ENCODE measurements at regions not wholly inside any gene's neighbourhood (a gene's known extent, or its start where the extent isn't known, plus 50 kb on each side); places are given as distances from the start of the nearest gene placed in this dataset.
A peak's percentile ranks its signal among the peaks of the same experiment; 100 is the strongest.
"Not testable (repeated sequence)": the region's sequence is repeated elsewhere in the genome, so short reads cannot be mapped to it uniquely, and the experiment has no call there.

DNA sequence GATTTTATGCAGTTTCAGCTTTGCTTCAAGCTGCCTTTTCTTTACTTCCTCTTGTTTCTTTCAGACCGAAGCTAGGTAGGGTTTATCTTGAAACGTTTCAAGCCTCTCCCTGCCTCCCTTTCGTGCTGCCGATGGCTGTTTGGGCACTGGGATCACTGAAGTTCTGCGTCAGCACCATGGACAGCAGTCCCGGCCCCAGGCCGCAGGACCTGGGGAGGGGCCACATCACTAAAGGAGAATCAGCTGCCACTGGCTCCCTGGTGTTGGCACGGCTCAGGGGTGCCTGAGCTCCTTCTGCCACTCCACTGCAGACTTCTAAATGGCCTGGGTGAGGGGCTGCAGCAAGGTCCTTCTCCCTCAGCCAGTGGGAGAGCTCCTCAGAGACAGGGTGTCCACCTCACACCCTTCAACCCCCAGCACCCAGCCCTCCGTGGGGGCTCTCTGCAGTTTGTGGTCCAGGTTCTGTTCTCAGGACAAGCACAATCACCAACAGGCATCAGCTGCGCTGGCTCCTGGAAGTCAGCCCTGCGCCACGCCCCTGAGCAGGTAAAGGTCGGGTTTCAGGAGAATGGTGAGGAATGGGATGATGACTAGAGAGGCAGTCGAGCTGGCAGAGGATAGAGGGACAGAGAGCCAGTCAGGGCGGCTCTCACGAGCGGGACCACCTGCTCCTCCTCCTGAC lies 387.2 kb downstream of the TCERG1L start:
- peak; percentile 63 for DNase-seq

- DNase-seq, result no peak
Observed at GRCh38 chr10:130926442-130926841, 385.1 kb downstream of the TCERG1L start.

DNA sequence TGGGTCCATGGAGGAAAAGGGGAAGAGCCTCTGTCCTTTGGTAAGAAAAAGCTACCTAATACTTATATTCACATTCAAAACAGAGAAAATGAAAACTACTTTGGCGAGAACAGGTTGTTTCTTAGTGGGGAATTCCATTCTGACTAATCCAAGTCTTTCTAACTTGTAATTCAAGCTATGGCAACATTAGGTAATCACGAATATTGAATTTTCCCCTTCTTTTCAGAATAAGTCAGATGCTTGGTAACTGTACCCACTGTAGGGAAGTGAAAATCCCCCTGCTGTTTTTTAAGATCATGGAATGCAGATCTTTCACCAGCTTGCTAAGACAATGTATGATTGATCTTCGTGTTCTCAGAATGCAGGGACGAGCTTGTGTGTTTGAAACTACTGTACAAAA lies 384.4 kb downstream of the TCERG1L start:
- DNase-seq, result no peak

DNA sequence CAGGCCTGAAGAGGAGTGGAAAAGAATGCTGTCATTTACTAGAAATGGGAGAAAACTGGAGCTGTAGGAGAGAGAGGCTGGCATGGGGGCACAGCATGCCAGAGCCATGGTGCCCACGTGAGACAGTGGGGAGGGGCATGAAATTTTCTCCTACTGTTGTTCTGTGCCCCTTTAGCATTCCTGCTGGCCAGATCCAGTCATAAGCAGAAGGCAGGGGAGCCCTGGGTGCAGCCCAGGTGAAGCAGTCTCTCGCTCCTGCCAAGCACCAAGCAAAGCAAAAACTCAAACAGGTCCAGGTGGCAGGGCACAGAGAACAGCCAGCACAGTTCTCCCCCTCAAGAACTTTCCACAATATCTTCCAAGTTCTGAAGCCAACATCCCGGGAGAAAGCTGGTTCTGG lies 383.2 kb downstream of the TCERG1L start:
- no peak for DNase-seq

- DNase-seq, result no peak
Observed at GRCh38 chr10:130929422-130930325, 381.8 kb downstream of the TCERG1L start.

DNA sequence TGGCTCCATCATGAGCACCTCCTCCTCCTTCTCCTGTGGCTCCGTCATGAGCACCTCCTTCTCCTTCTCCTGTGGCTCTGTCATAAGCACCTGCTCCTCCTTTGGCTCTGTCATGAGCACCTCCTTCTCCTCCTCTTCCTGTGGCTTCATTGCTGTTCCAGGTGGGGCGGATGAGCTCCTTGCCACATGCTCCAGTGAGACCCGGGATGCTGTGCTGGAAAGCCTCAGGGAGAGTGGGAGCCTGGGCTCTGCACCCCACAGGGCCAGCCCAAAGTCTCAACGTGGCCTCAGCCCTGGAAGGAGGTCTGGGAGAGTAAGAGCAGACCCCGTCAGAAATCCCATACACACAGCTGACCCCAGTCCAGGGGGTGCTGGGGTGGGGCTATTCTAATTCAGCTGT lies 380.7 kb downstream of the TCERG1L start:
- no peak for DNase-seq

GRCh38 chr10:130931256-130931655 lies 380.3 kb downstream of the TCERG1L start:
- DNase-seq, result no peak

DNA sequence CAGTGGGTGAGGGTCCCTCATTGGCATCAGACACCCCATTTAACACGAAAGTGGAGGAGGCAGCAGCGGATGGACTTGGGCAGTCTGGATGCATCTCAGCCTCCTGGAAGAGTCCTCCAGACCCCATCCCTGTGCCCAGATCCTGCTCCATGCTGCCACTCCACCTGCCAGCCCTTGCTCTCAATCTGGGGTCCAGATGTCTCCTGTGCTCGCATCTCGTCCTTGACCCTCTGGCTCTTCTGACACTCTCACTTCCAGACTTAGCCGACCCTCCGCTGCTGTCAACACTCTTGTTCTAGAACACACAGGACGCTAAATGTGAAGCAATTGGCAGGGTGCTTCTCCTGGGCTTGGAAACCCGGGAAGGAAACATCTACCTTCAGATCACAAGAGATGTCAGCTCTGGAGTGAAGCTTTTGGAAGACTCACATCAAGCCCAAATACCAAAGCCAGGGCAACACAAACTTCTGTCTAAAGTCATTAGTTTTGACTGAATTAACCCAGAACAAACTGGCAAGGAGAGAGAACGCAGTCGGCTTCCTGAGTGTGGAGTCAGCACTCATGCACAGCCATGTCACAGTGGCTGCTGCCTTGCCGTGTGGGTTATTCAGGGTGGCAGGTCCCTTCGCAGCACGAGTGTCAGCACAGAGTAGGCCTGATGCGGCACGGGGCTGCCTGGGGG lies 379.1 kb downstream of the TCERG1L start:
- peak; percentile 61 for DNase-seq

GRCh38 chr10:130933008-130933390 lies 378.5 kb downstream of the TCERG1L start:
- no peak for DNase-seq

GRCh38 chr10:130934293-130935127 lies 377.0 kb downstream of the TCERG1L start:
- peak; percentile 64 for DNase-seq

DNA sequence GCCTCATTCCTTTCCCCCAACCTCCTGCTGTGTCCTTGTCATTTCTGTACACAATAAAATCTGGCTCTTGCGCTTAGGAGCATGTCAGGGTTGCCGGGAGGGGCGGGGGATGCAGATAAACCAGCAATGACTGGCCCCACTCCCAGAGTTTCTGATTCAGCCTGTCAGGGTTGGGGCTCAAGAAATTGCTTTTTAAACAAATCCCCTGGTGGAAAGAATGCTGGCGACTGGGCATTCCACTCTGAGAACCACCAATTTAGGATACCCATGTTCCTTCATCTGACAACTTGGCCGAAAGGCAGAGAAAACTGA lies 376.4 kb downstream of the TCERG1L start:
- DNase-seq, result no peak

DNA sequence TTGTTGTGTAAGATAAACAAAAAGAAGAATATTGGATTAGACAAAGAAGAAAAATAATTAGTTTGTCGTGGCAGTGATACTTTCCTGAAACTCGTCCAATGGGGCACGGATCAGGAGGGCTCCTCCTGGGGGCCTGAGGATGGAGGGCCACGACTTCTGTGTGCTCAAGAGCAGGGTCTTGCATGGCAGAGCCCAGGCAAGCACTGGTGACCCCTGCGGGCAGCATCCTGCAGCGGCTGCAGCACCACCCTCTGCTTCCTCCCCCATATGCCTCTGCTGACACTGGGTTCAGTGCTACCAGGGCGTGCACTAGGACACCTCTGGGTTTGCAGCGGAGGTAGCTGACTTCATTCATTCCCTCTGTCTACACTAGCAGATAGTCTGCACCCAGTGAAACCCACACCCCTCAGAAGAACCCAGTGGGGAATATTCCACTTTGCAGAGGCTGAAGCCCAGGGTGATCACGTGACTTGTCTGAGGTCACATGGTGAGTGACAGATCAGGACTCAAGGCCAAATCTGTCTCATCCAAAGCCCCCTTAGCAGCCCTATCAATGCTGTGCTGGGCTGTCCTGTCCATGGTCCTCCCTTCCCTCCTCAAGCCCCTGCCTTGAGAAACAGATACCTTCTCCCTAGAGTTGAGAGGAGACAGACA lies 375.5 kb downstream of the TCERG1L start:
- no peak for DNase-seq

DNA sequence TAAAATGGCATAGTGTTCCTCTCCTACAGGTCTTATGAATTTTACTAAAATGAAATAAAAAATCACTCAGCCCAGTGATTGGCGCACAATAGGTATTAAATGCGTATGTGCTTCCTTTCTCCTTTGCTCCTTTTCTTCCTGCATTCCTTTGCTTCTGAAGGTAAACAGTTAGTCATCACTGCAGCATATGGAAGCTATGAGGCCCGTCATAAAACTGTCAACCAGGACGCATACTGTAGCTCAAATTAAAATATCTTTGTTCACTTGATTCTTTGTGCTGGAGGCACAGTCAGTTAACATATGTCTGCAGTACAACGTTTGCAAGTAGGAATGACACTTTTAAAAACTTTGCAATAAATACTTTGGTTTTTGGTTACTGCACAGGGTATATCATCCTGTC lies 374.7 kb downstream of the TCERG1L start:
- no peak for DNase-seq

DNA sequence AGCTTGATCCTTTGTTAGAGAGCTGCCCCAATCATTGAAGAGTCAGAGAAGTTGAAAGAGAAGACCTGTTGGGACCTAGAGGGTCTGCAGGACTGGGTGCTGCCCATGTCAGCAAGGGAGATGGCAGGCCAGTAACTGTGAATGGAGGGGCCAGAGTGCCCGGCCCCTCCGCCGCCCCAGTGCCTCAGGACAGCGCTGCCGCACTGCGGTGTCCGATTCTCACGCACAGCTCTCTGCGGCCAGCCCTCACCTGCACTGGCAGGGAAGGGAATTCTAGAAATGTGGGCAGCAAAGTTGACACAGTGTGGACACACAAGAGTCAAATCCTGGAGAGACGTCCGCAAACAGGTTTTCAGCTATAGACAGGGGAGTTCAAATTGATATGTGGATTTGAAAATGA lies 373.5 kb downstream of the TCERG1L start:
- no peak for DNase-seq

- DNase-seq, result not testable (repeated sequence)
Observed at GRCh38 chr10:130938891-130939290, 372.6 kb downstream of the TCERG1L start.

- no peak for DNase-seq
Observed at GRCh38 chr10:130941886-130942285, 369.6 kb downstream of the TCERG1L start.

DNA sequence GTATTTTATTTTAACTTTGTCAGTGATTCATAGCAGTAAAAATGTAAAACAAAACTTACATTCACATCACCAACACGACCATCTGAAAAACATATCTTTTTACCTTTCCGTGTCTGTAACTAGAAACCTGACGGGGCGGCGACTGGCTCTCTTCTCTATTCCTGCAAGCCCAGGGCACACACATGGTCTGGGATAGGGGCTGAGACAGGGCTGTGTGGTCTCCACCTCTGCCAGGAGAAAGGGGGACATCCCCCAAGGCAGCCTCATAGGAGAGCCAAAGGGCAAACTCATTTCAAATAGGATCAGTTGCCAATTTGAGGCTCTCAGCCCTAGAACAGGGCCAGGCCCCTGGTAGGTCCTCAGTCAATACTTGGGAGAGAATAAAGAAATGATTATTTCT lies 359.4 kb downstream of the TCERG1L start:
- DNase-seq, result no peak

GRCh38 chr10:130954326-130954905 lies 357.1 kb downstream of the TCERG1L start:
- DNase-seq, result no peak

- DNase-seq, result no peak
Observed at GRCh38 chr10:130956251-130956650, 355.3 kb downstream of the TCERG1L start.

DNA sequence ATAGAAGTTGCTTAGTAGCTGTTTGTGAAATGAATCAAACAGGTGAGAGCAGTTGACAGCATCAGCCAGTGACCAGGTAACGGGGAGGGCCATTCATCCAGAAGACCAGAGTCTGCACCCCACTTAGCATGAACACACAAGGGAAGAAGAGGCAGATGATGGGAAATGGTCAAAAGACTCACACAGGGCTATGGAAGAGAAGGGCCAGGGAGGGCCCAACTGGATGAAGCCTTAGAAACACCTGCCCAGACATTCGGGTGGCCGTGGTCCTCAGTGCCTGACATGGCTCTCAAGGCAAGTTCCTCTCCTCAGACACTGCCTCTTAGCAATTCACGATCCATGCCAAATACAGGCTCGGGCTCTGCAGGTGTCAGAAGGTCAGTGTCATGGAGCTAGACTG lies 354.1 kb downstream of the TCERG1L start:
- no peak for DNase-seq

- DNase-seq, result peak; percentile 28
Observed at GRCh38 chr10:130958003-130958402, 353.5 kb downstream of the TCERG1L start.

Measured in retina (tissue), 1 donor.